ENCODE measurements at regions not wholly inside any gene's neighbourhood (a gene's known extent, or its start where the extent isn't known, plus 50 kb on each side); places are given as distances from the start of the nearest gene placed in this dataset.

DNA sequence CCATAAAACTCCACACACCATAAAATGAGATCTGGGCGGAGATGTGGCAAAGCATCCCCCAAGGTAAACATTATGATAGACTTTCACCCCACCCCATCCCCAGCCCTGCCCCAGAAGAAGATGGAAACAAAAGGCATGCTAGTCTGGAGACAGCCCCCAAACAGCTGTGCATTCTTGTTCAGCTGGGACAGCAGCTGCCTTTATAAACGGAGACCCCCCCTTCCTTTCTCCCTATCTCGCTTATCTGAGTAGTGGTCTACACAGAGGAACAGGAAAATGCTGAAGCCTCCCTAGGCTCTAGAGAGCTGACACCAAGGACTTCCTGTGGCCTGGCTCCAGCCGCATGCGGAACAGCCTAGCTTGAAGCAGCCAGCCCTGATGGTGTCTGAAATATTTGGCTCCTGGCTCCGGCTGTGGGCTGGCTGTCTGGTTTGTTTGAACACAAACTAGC is 190.3 kb upstream of the ANKFN1 start (continued):
- TF ChIP-seq CHD4 (IDR thresholded peaks at IDR 0.05): no peak
- no peak for TF ChIP-seq HDAC6 (IDR thresholded peaks at IDR 0.05; ENCODE audit: unreplicated experiment)

DNA sequence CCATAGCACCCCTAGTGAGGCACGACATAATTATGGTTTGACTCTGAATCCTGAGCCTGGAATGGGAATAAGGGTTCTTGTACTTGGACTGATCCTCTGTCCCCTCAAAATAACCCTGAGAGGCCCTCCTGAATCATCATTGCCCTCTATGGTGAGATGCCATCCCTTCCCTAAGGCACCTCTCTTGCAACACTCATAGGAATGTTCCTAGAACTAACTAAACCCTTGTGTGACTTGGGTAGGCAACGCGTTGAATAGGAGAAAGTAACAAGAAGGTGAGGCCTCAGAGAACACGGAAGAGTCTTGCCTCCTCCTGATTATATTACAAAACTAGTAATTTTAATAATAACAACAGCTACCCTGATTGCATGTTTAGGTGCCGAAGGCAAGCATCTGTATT is 189.1 kb upstream of the ANKFN1 start:
- ChIA-PET RAD21 (ENCODE audit: unreplicated experiment) (no interaction called here), POLR2A (no interaction called here), SMC1A (ENCODE audit: uncharacterized antibody, unreplicated experiment) (no interaction called here), CTCF (no interaction called here)
- no peaks in the 10 kb centered on the region; a peak in 1 of 4 replicates for H3K27me3 ChIP-seq (replicated peaks in 1 of 2; ENCODE audit: control insufficient read depth in 2 of 2, insufficient read depth in 2 of 2, low read length in 1 of 2)
- intact Hi-C loops (cut with micrococcal nuclease; ENCODE audit: unreplicated experiment) (no loop called here), in situ Hi-C loops (cut with MboI) (no loop called here)
- no peak overlapping the region for H3K27ac ChIP-seq (ENCODE audit: control insufficient read depth, insufficient read depth)
- DNase-seq (ENCODE audit: low read depth, low spot score): no peak
- H3K4me2 ChIP-seq (ENCODE audit: control insufficient read depth, insufficient read depth): no peak overlapping the region
- no peaks in the 10 kb centered on the region for H3K79me2 ChIP-seq (ENCODE audit: control insufficient read depth, insufficient read depth, low read length)
- H3K9ac ChIP-seq (ENCODE audit: control insufficient read depth, insufficient read depth, low read length): no peak overlapping the region
- H3K4me3 ChIP-seq: no peak overlapping the region
- ATAC-seq: no peak
- no peak overlapping the region for H2AFZ ChIP-seq (ENCODE audit: control insufficient read depth, low read depth, low read length)
- BruUV-seq (replicated peaks): no TSS peak
- no peak for FAIRE-seq
- no peaks in the 10 kb centered on the region for H3K36me3 ChIP-seq (ENCODE audit: control insufficient read depth in 2 of 2, insufficient read depth in 2 of 2, low read length in 1 of 2)
- H3K4me1 ChIP-seq (ENCODE audit: control insufficient read depth, insufficient read depth, low read length): no peaks in the 10 kb centered on the region
- H3K9me3 ChIP-seq (replicated peaks; ENCODE audit: control insufficient read depth, insufficient read depth, low read length): no peaks in the 10 kb centered on the region
- 32% methylated on average over 5 of the region's 5 CpGs for WGBS (ENCODE audit: insufficient coverage, insufficient replicate concordance, low lambda C conversion rate, missing lambda C conversion rate)
- no peaks in the 10 kb centered on the region for H4K20me1 ChIP-seq (ENCODE audit: control insufficient read depth, insufficient read depth)
- TF ChIP-seq, protein P1, sequence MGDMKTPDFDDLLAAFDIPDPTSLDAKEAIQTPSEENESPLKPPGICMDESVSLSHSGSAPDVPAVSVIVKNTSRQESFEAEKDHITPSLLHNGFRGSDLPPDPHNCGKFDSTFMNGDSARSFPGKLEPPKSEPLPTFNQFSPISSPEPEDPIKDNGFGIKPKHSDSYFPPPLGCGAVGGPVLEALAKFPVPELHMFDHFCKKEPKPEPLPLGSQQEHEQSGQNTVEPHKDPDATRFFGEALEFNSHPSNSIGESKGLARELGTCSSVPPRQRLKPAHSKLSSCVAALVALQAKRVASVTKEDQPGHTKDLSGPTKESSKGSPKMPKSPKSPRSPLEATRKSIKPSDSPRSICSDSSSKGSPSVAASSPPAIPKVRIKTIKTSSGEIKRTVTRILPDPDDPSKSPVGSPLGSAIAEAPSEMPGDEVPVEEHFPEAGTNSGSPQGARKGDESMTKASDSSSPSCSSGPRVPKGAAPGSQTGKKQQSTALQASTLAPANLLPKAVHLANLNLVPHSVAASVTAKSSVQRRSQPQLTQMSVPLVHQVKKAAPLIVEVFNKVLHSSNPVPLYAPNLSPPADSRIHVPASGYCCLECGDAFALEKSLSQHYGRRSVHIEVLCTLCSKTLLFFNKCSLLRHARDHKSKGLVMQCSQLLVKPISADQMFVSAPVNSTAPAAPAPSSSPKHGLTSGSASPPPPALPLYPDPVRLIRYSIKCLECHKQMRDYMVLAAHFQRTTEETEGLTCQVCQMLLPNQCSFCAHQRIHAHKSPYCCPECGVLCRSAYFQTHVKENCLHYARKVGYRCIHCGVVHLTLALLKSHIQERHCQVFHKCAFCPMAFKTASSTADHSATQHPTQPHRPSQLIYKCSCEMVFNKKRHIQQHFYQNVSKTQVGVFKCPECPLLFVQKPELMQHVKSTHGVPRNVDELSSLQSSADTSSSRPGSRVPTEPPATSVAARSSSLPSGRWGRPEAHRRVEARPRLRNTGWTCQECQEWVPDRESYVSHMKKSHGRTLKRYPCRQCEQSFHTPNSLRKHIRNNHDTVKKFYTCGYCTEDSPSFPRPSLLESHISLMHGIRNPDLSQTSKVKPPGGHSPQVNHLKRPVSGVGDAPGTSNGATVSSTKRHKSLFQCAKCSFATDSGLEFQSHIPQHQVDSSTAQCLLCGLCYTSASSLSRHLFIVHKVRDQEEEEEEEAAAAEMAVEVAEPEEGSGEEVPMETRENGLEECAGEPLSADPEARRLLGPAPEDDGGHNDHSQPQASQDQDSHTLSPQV (IDR thresholded peaks at IDR 0.05): no peak
- no peak for TF ChIP-seq BMI1 (IDR thresholded peaks at IDR 0.05; ENCODE audit: borderline replicate concordance)
- TF ChIP-seq CHD2 (IDR thresholded peaks at IDR 0.05; ENCODE audit: borderline replicate concordance, low read depth, low read length): no peak
- TF ChIP-seq, protein P2, sequence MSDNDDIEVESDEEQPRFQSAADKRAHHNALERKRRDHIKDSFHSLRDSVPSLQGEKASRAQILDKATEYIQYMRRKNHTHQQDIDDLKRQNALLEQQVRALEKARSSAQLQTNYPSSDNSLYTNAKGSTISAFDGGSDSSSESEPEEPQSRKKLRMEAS (IDR thresholded peaks at IDR 0.05; ENCODE audit: low read depth, low read length): no peak
- no peak for TF ChIP-seq ASH2L (IDR thresholded peaks at IDR 0.05; ENCODE audit: borderline replicate concordance, low read depth)
- TF ChIP-seq ATF7 (IDR thresholded peaks at IDR 0.05; ENCODE audit: low read depth): no peak
- TF ChIP-seq NR2C1 (IDR thresholded peaks at IDR 0.05): no peak
- no peak for TF ChIP-seq MYB (IDR thresholded peaks at IDR 0.05; ENCODE audit: borderline replicate concordance, low read depth, low read length)
- TF ChIP-seq IKZF2 (IDR thresholded peaks at IDR 0.05): no peak
- TF ChIP-seq, protein P3, sequence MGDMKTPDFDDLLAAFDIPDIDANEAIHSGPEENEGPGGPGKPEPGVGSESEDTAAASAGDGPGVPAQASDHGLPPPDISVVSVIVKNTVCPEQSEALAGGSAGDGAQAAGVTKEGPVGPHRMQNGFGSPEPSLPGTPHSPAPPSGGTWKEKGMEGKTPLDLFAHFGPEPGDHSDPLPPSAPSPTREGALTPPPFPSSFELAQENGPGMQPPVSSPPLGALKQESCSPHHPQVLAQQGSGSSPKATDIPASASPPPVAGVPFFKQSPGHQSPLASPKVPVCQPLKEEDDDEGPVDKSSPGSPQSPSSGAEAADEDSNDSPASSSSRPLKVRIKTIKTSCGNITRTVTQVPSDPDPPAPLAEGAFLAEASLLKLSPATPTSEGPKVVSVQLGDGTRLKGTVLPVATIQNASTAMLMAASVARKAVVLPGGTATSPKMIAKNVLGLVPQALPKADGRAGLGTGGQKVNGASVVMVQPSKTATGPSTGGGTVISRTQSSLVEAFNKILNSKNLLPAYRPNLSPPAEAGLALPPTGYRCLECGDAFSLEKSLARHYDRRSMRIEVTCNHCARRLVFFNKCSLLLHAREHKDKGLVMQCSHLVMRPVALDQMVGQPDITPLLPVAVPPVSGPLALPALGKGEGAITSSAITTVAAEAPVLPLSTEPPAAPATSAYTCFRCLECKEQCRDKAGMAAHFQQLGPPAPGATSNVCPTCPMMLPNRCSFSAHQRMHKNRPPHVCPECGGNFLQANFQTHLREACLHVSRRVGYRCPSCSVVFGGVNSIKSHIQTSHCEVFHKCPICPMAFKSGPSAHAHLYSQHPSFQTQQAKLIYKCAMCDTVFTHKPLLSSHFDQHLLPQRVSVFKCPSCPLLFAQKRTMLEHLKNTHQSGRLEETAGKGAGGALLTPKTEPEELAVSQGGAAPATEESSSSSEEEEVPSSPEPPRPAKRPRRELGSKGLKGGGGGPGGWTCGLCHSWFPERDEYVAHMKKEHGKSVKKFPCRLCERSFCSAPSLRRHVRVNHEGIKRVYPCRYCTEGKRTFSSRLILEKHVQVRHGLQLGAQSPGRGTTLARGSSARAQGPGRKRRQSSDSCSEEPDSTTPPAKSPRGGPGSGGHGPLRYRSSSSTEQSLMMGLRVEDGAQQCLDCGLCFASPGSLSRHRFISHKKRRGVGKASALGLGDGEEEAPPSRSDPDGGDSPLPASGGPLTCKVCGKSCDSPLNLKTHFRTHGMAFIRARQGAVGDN (IDR thresholded peaks at IDR 0.05): no peak
- TF ChIP-seq, protein P4, sequence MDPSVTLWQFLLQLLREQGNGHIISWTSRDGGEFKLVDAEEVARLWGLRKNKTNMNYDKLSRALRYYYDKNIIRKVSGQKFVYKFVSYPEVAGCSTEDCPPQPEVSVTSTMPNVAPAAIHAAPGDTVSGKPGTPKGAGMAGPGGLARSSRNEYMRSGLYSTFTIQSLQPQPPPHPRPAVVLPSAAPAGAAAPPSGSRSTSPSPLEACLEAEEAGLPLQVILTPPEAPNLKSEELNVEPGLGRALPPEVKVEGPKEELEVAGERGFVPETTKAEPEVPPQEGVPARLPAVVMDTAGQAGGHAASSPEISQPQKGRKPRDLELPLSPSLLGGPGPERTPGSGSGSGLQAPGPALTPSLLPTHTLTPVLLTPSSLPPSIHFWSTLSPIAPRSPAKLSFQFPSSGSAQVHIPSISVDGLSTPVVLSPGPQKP (IDR thresholded peaks at IDR 0.05; ENCODE audit: low read depth, low read length): no peak
- TF ChIP-seq ZNF24 (IDR thresholded peaks at IDR 0.05): no peak
- TF ChIP-seq IRF4 (IDR thresholded peaks at IDR 0.05; ENCODE audit: low read depth, low read length): no peak
- TF ChIP-seq JUNB (IDR thresholded peaks at IDR 0.05): no peak
